ENCODE measurements at regions not wholly inside any gene's neighbourhood (a gene's known extent, or its start where the extent isn't known, plus 50 kb on each side); places are given as distances from the start of the nearest gene placed in this dataset.

GRCh38 chr12:90338365-90338764 lies 616.6 kb downstream of the CCER1 start:
- no peak for ATAC-seq
- intact Hi-C loops (cut with DNase I): no loop called here
- Histone ChIP-seq H3K27me3 (peaks cover 0 to 6% of the 10 kb centered on the region in 2 donors), H3K36me3 (no peaks in the 10 kb centered on the region), H3K4me1 (no peaks in the 10 kb centered on the region), H3K9me3 (no peaks in the 10 kb centered on the region), H3K27ac (no peak overlapping the region), H3K4me3 (no peak overlapping the region)
- DNase-seq: no peak
- TF ChIP-seq CTCF (IDR thresholded peaks at IDR 0.05): no peak

DNA sequence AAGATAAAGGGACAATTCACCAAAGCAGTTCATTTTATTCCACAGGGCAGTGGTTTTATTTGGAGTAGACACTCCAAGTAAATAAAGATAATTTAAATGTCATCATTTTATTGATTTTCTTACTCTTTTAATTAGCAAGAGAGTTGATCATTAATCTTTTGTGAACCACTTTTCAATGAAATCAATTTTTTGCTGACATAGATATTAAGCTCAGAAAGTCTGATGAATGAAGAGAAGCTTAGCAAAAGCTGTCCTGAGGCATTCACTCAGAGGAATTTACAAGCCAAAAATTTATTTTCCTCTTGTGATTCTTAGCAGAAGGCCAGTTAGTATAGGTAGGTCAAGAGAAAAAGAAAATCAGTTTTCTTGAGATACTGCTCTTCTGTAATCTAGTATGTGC lies 618.0 kb downstream of the CCER1 start:
- no peaks in the 10 kb centered on the region for H3K9me3 ChIP-seq

GRCh38 chr12:90335566-90335965 lies 619.4 kb downstream of the CCER1 start:
- DNase-seq: no peak
- no peaks in the 10 kb centered on the region for H3K9me3 ChIP-seq
- H3K4me3 ChIP-seq: no peak overlapping the region
- no peaks in the 10 kb centered on the region for H3K4me1 ChIP-seq
- no peak for TF ChIP-seq CTCF (IDR thresholded peaks at IDR 0.05)
- ATAC-seq: no peak
- no peaks in the 10 kb centered on the region for H3K36me3 ChIP-seq
- intact Hi-C loops (cut with DNase I): no loop called here
- H3K27me3 ChIP-seq: no peaks in the 10 kb centered on the region
- H3K27ac ChIP-seq: no peak overlapping the region

More for the DNA sequence above, 618.0 kb downstream of the CCER1 start:
- no peaks in the 10 kb centered on the region for H3K4me1 ChIP-seq
- TF ChIP-seq CTCF (IDR thresholded peaks at IDR 0.05): no peak
- H3K27me3 ChIP-seq: peaks cover 0 to 6% of the 10 kb centered on the region in 2 donors
- intact Hi-C loops (cut with DNase I): no loop called here
- no peak overlapping the region for H3K4me3 ChIP-seq
- ATAC-seq (no peak), DNase-seq (no peak)
- no peak overlapping the region for H3K27ac ChIP-seq
- no peaks in the 10 kb centered on the region for H3K36me3 ChIP-seq

DNA sequence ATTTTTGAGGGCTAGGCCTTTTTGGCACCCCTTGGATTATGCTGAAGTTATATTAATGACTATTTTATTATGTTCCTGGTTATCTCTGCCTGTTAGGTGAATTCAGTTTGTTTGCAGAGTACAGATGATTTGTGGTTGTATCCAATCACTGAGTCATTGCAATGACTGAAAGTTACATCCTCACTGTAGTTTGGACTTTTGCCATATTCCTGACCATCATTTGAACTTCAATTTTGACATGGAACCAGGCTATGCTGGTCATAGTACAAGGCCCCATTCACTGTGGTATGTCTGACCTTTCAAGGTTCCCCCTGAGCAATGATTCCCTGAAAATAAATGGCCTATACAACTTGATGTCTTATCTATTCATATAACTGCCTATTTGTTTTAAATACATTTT lies 621.0 kb downstream of the CCER1 start:
- TF ChIP-seq CTCF (IDR thresholded peaks at IDR 0.05): no peak
- H3K4me1 ChIP-seq: no peaks in the 10 kb centered on the region
- H3K9me3 ChIP-seq: no peaks in the 10 kb centered on the region
- H3K36me3 ChIP-seq: no peaks in the 10 kb centered on the region
- H3K4me3 ChIP-seq: no peak overlapping the region
- no peak for DNase-seq
- ATAC-seq: no peak
- intact Hi-C loops (cut with DNase I): no loop called here
- H3K27me3 ChIP-seq: no peaks in the 10 kb centered on the region
- H3K27ac ChIP-seq: no peak overlapping the region

DNA sequence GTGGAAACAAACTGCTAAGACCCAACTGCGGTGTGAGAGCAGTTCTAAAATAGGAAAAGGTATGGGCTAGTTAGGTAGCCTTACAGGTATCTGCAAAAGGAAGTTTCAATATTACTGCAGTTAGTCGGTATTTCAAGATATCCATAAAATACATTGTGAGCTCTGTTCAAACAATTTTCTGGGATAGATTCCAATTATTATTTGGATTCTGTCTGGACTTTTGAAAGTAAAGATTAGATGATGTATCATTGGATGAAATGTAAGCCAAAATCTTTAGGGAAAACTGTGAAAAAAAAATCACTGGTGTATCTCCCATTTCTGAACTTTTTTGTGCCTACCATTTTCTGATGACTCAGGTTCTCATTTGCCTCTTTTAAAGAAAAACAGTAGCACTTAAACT lies 621.6 kb downstream of the CCER1 start:
- Histone ChIP-seq H3K36me3 (no peaks in the 10 kb centered on the region), H3K9me3 (no peaks in the 10 kb centered on the region), H3K27ac (no peak overlapping the region), H3K4me3 (no peak overlapping the region), H3K27me3 (no peaks in the 10 kb centered on the region), H3K4me1 (no peaks in the 10 kb centered on the region)
- no peak for TF ChIP-seq CTCF (IDR thresholded peaks at IDR 0.05)
- no peak for DNase-seq
- intact Hi-C loops (cut with DNase I): no loop called here
- no peak for ATAC-seq

Measured in left lung (tissue), 4 donors.